ENCODE measurements at regions not wholly inside any gene's neighbourhood (a gene's known extent, or its start where the extent isn't known, plus 50 kb on each side); places are given as distances from the start of the nearest gene placed in this dataset.

GRCh38 chr5:123868881-123869280 is 356.9 kb downstream of the CSNK1G3 start:
- TF ChIP-seq CREB5 (CRISPR knock-in tag; IDR thresholded peaks at IDR 0.05; ENCODE audit: low read depth) = no peak
- TF ChIP-seq ARNTL (CRISPR knock-in tag; IDR thresholded peaks at IDR 0.05; ENCODE audit: borderline replicate concordance, low read depth) = no peak
- no peak for TF ChIP-seq RARB (CRISPR knock-in tag; IDR thresholded peaks at IDR 0.05)
- no peak for TF ChIP-seq GLIS3 (CRISPR knock-in tag; IDR thresholded peaks at IDR 0.05)
- no peak for TF ChIP-seq BACH2 (CRISPR knock-in tag; IDR thresholded peaks at IDR 0.05; ENCODE audit: borderline replicate concordance)
- TF ChIP-seq TCF4 (CRISPR knock-in tag; IDR thresholded peaks at IDR 0.05; ENCODE audit: borderline replicate concordance) = no peak
- no peak for TF ChIP-seq SNAI2 (CRISPR knock-in tag; IDR thresholded peaks at IDR 0.05)
- TF ChIP-seq ZFP3 (CRISPR knock-in tag; IDR thresholded peaks at IDR 0.05) = no peak
- no peak for TF ChIP-seq ZC3H10 (CRISPR knock-in tag; IDR thresholded peaks at IDR 0.05)
- no peak for TF ChIP-seq ZNF8 (CRISPR knock-in tag; IDR thresholded peaks at IDR 0.05)
- no peak for TF ChIP-seq ISL1 (CRISPR knock-in tag; IDR thresholded peaks at IDR 0.05)
- no peak for TF ChIP-seq CSDC2 (CRISPR knock-in tag; IDR thresholded peaks at IDR 0.05)
- TF ChIP-seq ZNF565 (CRISPR knock-in tag; conservative IDR thresholded peaks at IDR 0.05; ENCODE audit: low read depth) = no peak
- TF ChIP-seq OSR1 (CRISPR knock-in tag; IDR thresholded peaks at IDR 0.05) = no peak
- TF ChIP-seq ESRRG (CRISPR knock-in tag; IDR thresholded peaks at IDR 0.05) = no peak
- TF ChIP-seq POU6F1 (CRISPR knock-in tag; IDR thresholded peaks at IDR 0.05; ENCODE audit: borderline replicate concordance, low read depth) = no peak
- no peak for TF ChIP-seq CSRNP3 (CRISPR knock-in tag; IDR thresholded peaks at IDR 0.05)
- TF ChIP-seq TSHZ2 (CRISPR knock-in tag; IDR thresholded peaks at IDR 0.05) = no peak
- TF ChIP-seq ZFP30 (CRISPR knock-in tag; IDR thresholded peaks at IDR 0.05) = no peak

GRCh38 chr5:123868267-123868666 is 356.3 kb downstream of the CSNK1G3 start:
- ATAC-seq = no peak
- TF ChIP-seq PATZ1 (CRISPR knock-in tag; IDR thresholded peaks at IDR 0.05; ENCODE audit: borderline replicate concordance) = no peak
- no peak for TF ChIP-seq TSHZ2 (CRISPR knock-in tag; IDR thresholded peaks at IDR 0.05)
- TF ChIP-seq BACH2 (CRISPR knock-in tag; IDR thresholded peaks at IDR 0.05; ENCODE audit: borderline replicate concordance) = no peak
- no peak for TF ChIP-seq CSRNP3 (CRISPR knock-in tag; IDR thresholded peaks at IDR 0.05)
- TF ChIP-seq GLIS3 (CRISPR knock-in tag; IDR thresholded peaks at IDR 0.05) = no peak
- no peak for TF ChIP-seq TOX (CRISPR knock-in tag; IDR thresholded peaks at IDR 0.05; ENCODE audit: borderline replicate concordance)
- TF ChIP-seq ZFP30 (CRISPR knock-in tag; IDR thresholded peaks at IDR 0.05) = no peak

More at GRCh38 chr5:123868881-123869280, 356.9 kb downstream of the CSNK1G3 start:
- ATAC-seq = no peak
